Brain microvascular endothelial cell (primary cell): ENCODE measurements at regions not wholly inside any gene's neighbourhood (a gene's known extent, or its start where the extent isn't known, plus 50 kb on each side); places are given as distances from the start of the nearest gene placed in this dataset.

Experiments used
- DNase-seq: peaks from one replicate; pipeline ENCODE4 v3.0.0-alpha.2; 2020
- H3K27ac ChIP-seq: fragments of 250-450 bp; sonication (Bioruptor Pico); 2 replicates; pipeline ENCODE4 v1.5.1; 2020; ENCODE audit warnings: mild to moderate bottlenecking, moderate library complexity
- H3K27me3 ChIP-seq: fragments of 250-450 bp; sonication (Bioruptor Pico); replicated peaks from 2 replicates; pipeline ENCODE4 v1.5.1; 2020; ENCODE audit warnings: mild to moderate bottlenecking
- H3K36me3 ChIP-seq: fragments of 250-450 bp; sonication (Bioruptor Pico); replicated peaks from 2 replicates; pipeline ENCODE4 v1.5.1; 2020; ENCODE audit warnings: mild to moderate bottlenecking
- H3K4me3 ChIP-seq: 2 replicates; pipeline ENCODE4 v1.5.1; 2011; ENCODE audit warnings: low read depth, mild to moderate bottlenecking, control low read depth, low read length, moderate library complexity
- CTCF ChIP-seq: IDR thresholded peaks from 2 replicates; pipeline ENCODE4 v1.5.1; 2011; ENCODE audit warnings: low read depth, mild to moderate bottlenecking, moderate library complexity, low read length, control low read depth, inconsistent platforms; ENCODE audit errors: missing control alignments
- in situ Hi-C: cut with HindIII; loops from 2 replicates; pipeline ENCODE4 v1.10.0; 2017; ENCODE audit warnings: low sequenced_read_pairs, low pct_ligation_motif_present

GRCh38 chr22:48682504-48682903 lies 1145.2 kb downstream of the BRD1 start:
- no peaks in the 10 kb centered on the region for H3K36me3 ChIP-seq
- no peak overlapping the region for H3K27ac ChIP-seq
- H3K27me3 ChIP-seq, result no peaks in the 10 kb centered on the region
- DNase-seq, result no peak
- in situ Hi-C loops, result no loop called here
- no peak overlapping the region for H3K4me3 ChIP-seq
- TF ChIP-seq CTCF, result no peak

- H3K27me3 ChIP-seq, result no peaks in the 10 kb centered on the region
- no peak overlapping the region for H3K4me3 ChIP-seq
- no peak overlapping the region for H3K27ac ChIP-seq
- H3K36me3 ChIP-seq, result no peaks in the 10 kb centered on the region
- in situ Hi-C loops, result no loop called here
- TF ChIP-seq CTCF, result no peak
- DNase-seq, result no peak
Observed at GRCh38 chr22:48680601-48681000, 1147.1 kb downstream of the BRD1 start.

- no peak for TF ChIP-seq CTCF
- no peaks in the 10 kb centered on the region for H3K27me3 ChIP-seq
- H3K27ac ChIP-seq, result no peak overlapping the region
- in situ Hi-C loops, result no loop called here
- no peaks in the 10 kb centered on the region for H3K36me3 ChIP-seq
- no peak overlapping the region for H3K4me3 ChIP-seq
- no peak for DNase-seq
Observed at GRCh38 chr22:48679656-48680555, 1147.8 kb downstream of the BRD1 start.

GRCh38 chr22:48678171-48679135 lies 1149.2 kb downstream of the BRD1 start:
- in situ Hi-C loops, result no loop called here

GRCh38 chr22:48677621-48678020 lies 1150.1 kb downstream of the BRD1 start:
- TF ChIP-seq CTCF, result no peak
- in situ Hi-C loops, result no loop called here
- Histone ChIP-seq H3K27ac (no peak overlapping the region), H3K27me3 (no peaks in the 10 kb centered on the region), H3K4me3 (no peak overlapping the region), H3K36me3 (no peaks in the 10 kb centered on the region)
- no peak for DNase-seq

More at GRCh38 chr22:48678171-48679135, 1149.2 kb downstream of the BRD1 start:
- TF ChIP-seq CTCF, result no peak
- Histone ChIP-seq H3K36me3 (no peaks in the 10 kb centered on the region), H3K4me3 (no peak overlapping the region), H3K27me3 (no peaks in the 10 kb centered on the region), H3K27ac (no peak overlapping the region)
- DNase-seq, result no peak
